Activated naive CD8-positive, alpha-beta T cell treated with anti-CD3 and anti-CD28 coated beads, Interleukin-2, amount 10 ng/mL, durations not matched to agents 7 days and 5 days (primary cell): ENCODE measurements at regions not wholly inside any gene's neighbourhood (a gene's known extent, or its start where the extent isn't known, plus 50 kb on each side); places are given as distances from the start of the nearest gene placed in this dataset.

Source experiments
- ATAC-seq: fragments of 150-1000 bp; cut with Tn5 transposase; one replicate; pipeline ENCODE4 v1.10.0; 2021; ENCODE audit warnings: low read depth, moderate library complexity
- POLR2A ChIA-PET: fragments of 350-600 bp; sonication (Branson Sonifier 250); formaldehyde crosslinking; loops from one replicate; lab custom pipeline; 2021; ENCODE audit warnings: antibody characterized with exemption; lab: Charles Lee
- DNase-seq: peaks from one replicate; pipeline ENCODE4 v3.0.0; 2021
- H3K27ac Mint-ChIP-seq: one replicate; pipeline ENCODE4 v1.8.0; 2022; ENCODE audit warnings: mild to moderate bottlenecking, mixed read lengths
- H3K27me3 Mint-ChIP-seq: one replicate; pipeline ENCODE4 v1.8.0; 2022; ENCODE audit warnings: mild to moderate bottlenecking, moderate library complexity, mixed read lengths
- H3K36me3 Mint-ChIP-seq: one replicate; pipeline ENCODE4 v1.8.0; 2021; ENCODE audit warnings: mild to moderate bottlenecking, mixed read lengths
- H3K4me1 Mint-ChIP-seq: one replicate; pipeline ENCODE4 v1.8.0; 2021; ENCODE audit warnings: mixed read lengths
- H3K4me3 Mint-ChIP-seq: one replicate; pipeline ENCODE4 v1.8.0; 2022; ENCODE audit warnings: mild to moderate bottlenecking, moderate library complexity, mixed read lengths
- H3K9me3 Mint-ChIP-seq: one replicate; pipeline ENCODE4 v1.8.0; 2021; ENCODE audit warnings: mixed read lengths

- Mint-ChIP-seq H3K27me3 (peaks cover 3% of the 10 kb centered on the region), H3K4me1 (peaks cover 1% of the 10 kb centered on the region), H3K36me3 (no peaks in the 10 kb centered on the region), H3K9me3 (no peaks in the 10 kb centered on the region), H3K27ac (no peak overlapping the region), H3K4me3 (no peak overlapping the region)
- no peak for ATAC-seq
- POLR2A ChIA-PET = no interaction called here
- no peak for DNase-seq
These were observed 709.1 kb downstream of the PTPRU start for GRCh38 chr1:29945426-29945825.

- Mint-ChIP-seq H3K9me3 (no peaks in the 10 kb centered on the region), H3K27me3 (peaks cover 3% of the 10 kb centered on the region), H3K36me3 (no peaks in the 10 kb centered on the region), H3K4me1 (peaks cover 1% of the 10 kb centered on the region), H3K4me3 (no peak overlapping the region), H3K27ac (no peak overlapping the region)
- POLR2A ChIA-PET = no interaction called here
- ATAC-seq = no peak
- DNase-seq = no peak
These were observed 708.1 kb downstream of the PTPRU start for GRCh38 chr1:29944253-29944905.

GRCh38 chr1:29943034-29943433 lies 706.7 kb downstream of the PTPRU start:
- POLR2A ChIA-PET = no interaction called here

GRCh38 chr1:29939079-29939478 lies 702.8 kb downstream of the PTPRU start:
- no peaks in the 10 kb centered on the region for H3K36me3 Mint-ChIP-seq
- no peak overlapping the region for H3K27ac Mint-ChIP-seq
- POLR2A ChIA-PET = no interaction called here
- H3K4me1 Mint-ChIP-seq = no peaks in the 10 kb centered on the region
- H3K27me3 Mint-ChIP-seq = no peaks in the 10 kb centered on the region
- DNase-seq (no peak), ATAC-seq (no peak)
- no peaks in the 10 kb centered on the region for H3K9me3 Mint-ChIP-seq
- no peak overlapping the region for H3K4me3 Mint-ChIP-seq

More at GRCh38 chr1:29943034-29943433, 706.7 kb downstream of the PTPRU start:
- Mint-ChIP-seq H3K9me3 (no peaks in the 10 kb centered on the region), H3K36me3 (no peaks in the 10 kb centered on the region), H3K4me3 (no peak overlapping the region), H3K27me3 (peaks cover 3% of the 10 kb centered on the region), H3K27ac (no peak overlapping the region), H3K4me1 (no peaks in the 10 kb centered on the region)
- DNase-seq (no peak), ATAC-seq (no peak)

- DNase-seq (no peak), ATAC-seq (no peak)
- Mint-ChIP-seq H3K4me1 (no peaks in the 10 kb centered on the region), H3K4me3 (no peak overlapping the region), H3K27ac (no peak overlapping the region), H3K27me3 (peaks cover 3% of the 10 kb centered on the region), H3K9me3 (no peaks in the 10 kb centered on the region), H3K36me3 (no peaks in the 10 kb centered on the region)
- POLR2A ChIA-PET = no interaction called here
These were observed 701.0 kb downstream of the PTPRU start for GRCh38 chr1:29937356-29937755.

GRCh38 chr1:29936031-29936544 lies 699.8 kb downstream of the PTPRU start:
- no peak overlapping the region for H3K27ac Mint-ChIP-seq
- ATAC-seq (no peak), DNase-seq (no peak)
- no peaks in the 10 kb centered on the region for H3K36me3 Mint-ChIP-seq
- H3K4me3 Mint-ChIP-seq = no peak overlapping the region
- H3K4me1 Mint-ChIP-seq = no peaks in the 10 kb centered on the region
- H3K27me3 Mint-ChIP-seq = peaks cover 3% of the 10 kb centered on the region
- POLR2A ChIA-PET = no interaction called here
- no peaks in the 10 kb centered on the region for H3K9me3 Mint-ChIP-seq

- ATAC-seq = no peak
- Mint-ChIP-seq H3K36me3 (no peaks in the 10 kb centered on the region), H3K27me3 (peaks cover 3% of the 10 kb centered on the region), H3K27ac (no peak overlapping the region), H3K4me3 (no peak overlapping the region), H3K4me1 (no peaks in the 10 kb centered on the region), H3K9me3 (no peaks in the 10 kb centered on the region)
- DNase-seq = no peak
- POLR2A ChIA-PET = no interaction called here
These were observed 698.0 kb downstream of the PTPRU start for GRCh38 chr1:29934255-29934772.

- H3K9me3 Mint-ChIP-seq = no peaks in the 10 kb centered on the region
- H3K27me3 Mint-ChIP-seq = peaks cover 3% of the 10 kb centered on the region
- no peak overlapping the region for H3K4me3 Mint-ChIP-seq
- POLR2A ChIA-PET = no interaction called here
- ATAC-seq (no peak), DNase-seq (no peak)
- H3K4me1 Mint-ChIP-seq = no peaks in the 10 kb centered on the region
- no peak overlapping the region for H3K27ac Mint-ChIP-seq
- no peaks in the 10 kb centered on the region for H3K36me3 Mint-ChIP-seq
These were observed 696.7 kb downstream of the PTPRU start for GRCh38 chr1:29933067-29933466.

- H3K27me3 Mint-ChIP-seq = peaks cover 3% of the 10 kb centered on the region
- H3K4me3 Mint-ChIP-seq = no peak overlapping the region
- H3K36me3 Mint-ChIP-seq = no peaks in the 10 kb centered on the region
- POLR2A ChIA-PET = no interaction called here
- DNase-seq = no peak
- no peak overlapping the region for H3K27ac Mint-ChIP-seq
- no peak for ATAC-seq
- H3K4me1 Mint-ChIP-seq = no peaks in the 10 kb centered on the region
- no peaks in the 10 kb centered on the region for H3K9me3 Mint-ChIP-seq
These were observed 696.3 kb downstream of the PTPRU start for GRCh38 chr1:29932626-29933025.

- H3K4me1 Mint-ChIP-seq = no peaks in the 10 kb centered on the region
- H3K36me3 Mint-ChIP-seq = no peaks in the 10 kb centered on the region
- H3K4me3 Mint-ChIP-seq = no peak overlapping the region
- DNase-seq (no peak), ATAC-seq (no peak)
- H3K27ac Mint-ChIP-seq = no peak overlapping the region
- peaks cover 3% of the 10 kb centered on the region for H3K27me3 Mint-ChIP-seq
- no peaks in the 10 kb centered on the region for H3K9me3 Mint-ChIP-seq
- POLR2A ChIA-PET = no interaction called here
These were observed 695.3 kb downstream of the PTPRU start for GRCh38 chr1:29931477-29932175.

GRCh38 chr1:29925058-29925457 lies 688.7 kb downstream of the PTPRU start:
- H3K27ac Mint-ChIP-seq = no peak overlapping the region
- H3K4me1 Mint-ChIP-seq = no peaks in the 10 kb centered on the region
- ATAC-seq (no peak), DNase-seq (no peak)
- H3K9me3 Mint-ChIP-seq = no peaks in the 10 kb centered on the region
- POLR2A ChIA-PET = no interaction called here
- peaks cover 2% of the 10 kb centered on the region for H3K27me3 Mint-ChIP-seq
- no peak overlapping the region for H3K4me3 Mint-ChIP-seq
- H3K36me3 Mint-ChIP-seq = no peaks in the 10 kb centered on the region

GRCh38 chr1:29924017-29924431 lies 687.7 kb downstream of the PTPRU start:
- H3K27me3 Mint-ChIP-seq = peaks cover 2% of the 10 kb centered on the region
- H3K9me3 Mint-ChIP-seq = no peaks in the 10 kb centered on the region
- H3K4me1 Mint-ChIP-seq = no peaks in the 10 kb centered on the region
- POLR2A ChIA-PET = no interaction called here
- H3K36me3 Mint-ChIP-seq = no peaks in the 10 kb centered on the region
- no peak overlapping the region for H3K4me3 Mint-ChIP-seq
- ATAC-seq (no peak), DNase-seq (no peak)
- H3K27ac Mint-ChIP-seq = no peak overlapping the region

GRCh38 chr1:29921741-29922140 lies 685.4 kb downstream of the PTPRU start:
- no peaks in the 10 kb centered on the region for H3K4me1 Mint-ChIP-seq
- no peaks in the 10 kb centered on the region for H3K9me3 Mint-ChIP-seq
- POLR2A ChIA-PET = no interaction called here
- H3K27ac Mint-ChIP-seq = no peak overlapping the region
- no peak for DNase-seq
- H3K27me3 Mint-ChIP-seq = peaks cover 2% of the 10 kb centered on the region
- no peaks in the 10 kb centered on the region for H3K36me3 Mint-ChIP-seq
- no peak overlapping the region for H3K4me3 Mint-ChIP-seq
- ATAC-seq = no peak

- POLR2A ChIA-PET = no interaction called here
- no peaks in the 10 kb centered on the region for H3K36me3 Mint-ChIP-seq
- H3K27ac Mint-ChIP-seq = no peak overlapping the region
- H3K9me3 Mint-ChIP-seq = no peaks in the 10 kb centered on the region
- no peaks in the 10 kb centered on the region for H3K4me1 Mint-ChIP-seq
- no peak for ATAC-seq
- H3K4me3 Mint-ChIP-seq = no peak overlapping the region
- DNase-seq = no peak
- no peaks in the 10 kb centered on the region for H3K27me3 Mint-ChIP-seq
These were observed 684.5 kb downstream of the PTPRU start for GRCh38 chr1:29920784-29921183.
